Loucy (cell line): ENCODE measurements at regions not wholly inside any gene's neighbourhood (a gene's known extent, or its start where the extent isn't known, plus 50 kb on each side); places are given as distances from the start of the nearest gene placed in this dataset.

Experiments
- H2AFZ ChIP-seq: fragments of 200-600 bp; sonication (generic); 2 replicates; pipeline ENCODE4 v1.6.0; 2016; ENCODE audit warnings: antibody characterized with exemption, mild to moderate bottlenecking, low read length, moderate library complexity
- H3F3A ChIP-seq: fragments of 200-600 bp; 2 replicates; pipeline ENCODE4 v1.6.0; 2016; ENCODE audit warnings: antibody characterized with exemption, low read depth, mild to moderate bottlenecking
- H3K27me3 ChIP-seq: fragments of 200-600 bp; sonication (generic); 2 replicates; pipeline ENCODE4 v1.6.1; 2014; ENCODE audit warnings: low read length, mild to moderate bottlenecking; ENCODE audit not compliant: insufficient read depth, poor library complexity, severe bottlenecking
- H3K36me3 ChIP-seq: fragments of 200-600 bp; sonication (generic); 2 replicates; pipeline ENCODE4 v1.6.1; 2016; ENCODE audit warnings: low read length; ENCODE audit not compliant: insufficient read depth
- H3K4me1 ChIP-seq: fragments of 200-600 bp; sonication (generic); 2 replicates; pipeline ENCODE4 v1.5.1; 2014; ENCODE audit warnings: low read length, mild to moderate bottlenecking; ENCODE audit not compliant: insufficient read depth, poor library complexity, severe bottlenecking
- H3K4me2 ChIP-seq: fragments of 200-600 bp; sonication (generic); 2 replicates; pipeline ENCODE4 v1.6.0; 2014; ENCODE audit warnings: antibody characterized with exemption, low read length, low read depth, mild to moderate bottlenecking; ENCODE audit not compliant: poor library complexity, severe bottlenecking
- H3K4me3 ChIP-seq: fragments of 200-600 bp; sonication (generic); 2 replicates; pipeline ENCODE4 v1.5.1; 2014; ENCODE audit warnings: low read length, mild to moderate bottlenecking, mixed read lengths; ENCODE audit not compliant: poor library complexity, severe bottlenecking
- H3K79me2 ChIP-seq: fragments of 200-600 bp; sonication (generic); 2 replicates; pipeline ENCODE4 v1.6.1; 2014; ENCODE audit warnings: low read length; ENCODE audit not compliant: insufficient read depth
- H3K9ac ChIP-seq: fragments of 200-600 bp; sonication (generic); 2 replicates; pipeline ENCODE4 v1.6.0; 2014; ENCODE audit warnings: mild to moderate bottlenecking, low read depth, low read length, moderate library complexity; ENCODE audit not compliant: poor library complexity, severe bottlenecking
- H3K9me2 ChIP-seq: fragments of 200-600 bp; sonication (generic); replicated peaks from 2 replicates; pipeline ENCODE4 v1.6.1; 2016; ENCODE audit warnings: low read depth, low read length, mixed read lengths
- H3K9me3 ChIP-seq: fragments of 200-600 bp; sonication (generic); 2 replicates; pipeline ENCODE4 v1.6.1; 2014; ENCODE audit warnings: mild to moderate bottlenecking, antibody characterized with exemption, low read length, low read depth; ENCODE audit not compliant: insufficient read depth
- H4K20me1 ChIP-seq: fragments of 200-600 bp; sonication (generic); 2 replicates; pipeline ENCODE4 v1.6.0; 2014; ENCODE audit warnings: antibody characterized with exemption, low read length, mild to moderate bottlenecking; ENCODE audit not compliant: insufficient read depth, poor library complexity, severe bottlenecking
- CTCF ChIP-seq: fragments of 200-600 bp; sonication (generic); conservative IDR thresholded peaks from 2 replicates; pipeline ENCODE4 v1.5.1; 2014; ENCODE audit warnings: mild to moderate bottlenecking, antibody characterized with exemption, low read length
- EZH2phosphoT487 ChIP-seq: fragments of 200-600 bp; IDR thresholded peaks from 2 replicates; pipeline ENCODE4 v1.6.1; 2018; ENCODE audit warnings: antibody characterized with exemption, mild to moderate bottlenecking, moderate library complexity, borderline replicate concordance

GRCh38 chr5:113891491-113891890, 378.0 kb downstream of the YTHDC2 start:
- H3K36me3 ChIP-seq = no peaks in the 10 kb centered on the region
- no peaks in the 10 kb centered on the region for H3K9me2 ChIP-seq
- no peaks in the 10 kb centered on the region for H3F3A ChIP-seq
- no peak overlapping the region for H3K4me2 ChIP-seq
- no peak overlapping the region for H2AFZ ChIP-seq
- no peaks in the 10 kb centered on the region for H3K79me2 ChIP-seq
- H4K20me1 ChIP-seq = no peaks in the 10 kb centered on the region
- no peaks in the 10 kb centered on the region for H3K27me3 ChIP-seq
- H3K4me3 ChIP-seq = no peak overlapping the region
- TF ChIP-seq CTCF = no peak
- no peak for TF ChIP-seq EZH2phosphoT487
- no peaks in the 10 kb centered on the region for H3K9me3 ChIP-seq
- no peak overlapping the region for H3K9ac ChIP-seq
- H3K4me1 ChIP-seq = no peaks in the 10 kb centered on the region

GRCh38 chr5:113896789-113897188, 383.3 kb downstream of the YTHDC2 start:
- Histone ChIP-seq H3K4me3 (no peak overlapping the region), H2AFZ (no peak overlapping the region), H3K79me2 (no peaks in the 10 kb centered on the region), H3K27me3 (no peaks in the 10 kb centered on the region), H4K20me1 (no peaks in the 10 kb centered on the region), H3K4me1 (no peaks in the 10 kb centered on the region), H3K9me2 (no peaks in the 10 kb centered on the region), H3K9me3 (no peaks in the 10 kb centered on the region), H3F3A (no peaks in the 10 kb centered on the region), H3K36me3 (no peaks in the 10 kb centered on the region), H3K9ac (no peak overlapping the region), H3K4me2 (no peak overlapping the region)
- TF ChIP-seq CTCF (no peak), EZH2phosphoT487 (no peak)

GRCh38 chr5:113897748-113898147, 384.3 kb downstream of the YTHDC2 start:
- Histone ChIP-seq H3K4me2 (no peak overlapping the region), H3K9me3 (no peaks in the 10 kb centered on the region), H3K27me3 (no peaks in the 10 kb centered on the region), H4K20me1 (no peaks in the 10 kb centered on the region), H3K9me2 (no peaks in the 10 kb centered on the region), H2AFZ (no peak overlapping the region), H3K4me3 (no peak overlapping the region), H3K4me1 (no peaks in the 10 kb centered on the region), H3F3A (no peaks in the 10 kb centered on the region), H3K79me2 (no peaks in the 10 kb centered on the region), H3K9ac (no peak overlapping the region), H3K36me3 (no peaks in the 10 kb centered on the region)
- no peak for TF ChIP-seq EZH2phosphoT487
- no peak for TF ChIP-seq CTCF
